ENCODE measurements at regions not wholly inside any gene's neighbourhood (a gene's known extent, or its start where the extent isn't known, plus 50 kb on each side); places are given as distances from the start of the nearest gene placed in this dataset.
"Not testable (repeated sequence)": the region's sequence is repeated elsewhere in the genome, so short reads cannot be mapped to it uniquely, and the experiment has no call there.

DNA sequence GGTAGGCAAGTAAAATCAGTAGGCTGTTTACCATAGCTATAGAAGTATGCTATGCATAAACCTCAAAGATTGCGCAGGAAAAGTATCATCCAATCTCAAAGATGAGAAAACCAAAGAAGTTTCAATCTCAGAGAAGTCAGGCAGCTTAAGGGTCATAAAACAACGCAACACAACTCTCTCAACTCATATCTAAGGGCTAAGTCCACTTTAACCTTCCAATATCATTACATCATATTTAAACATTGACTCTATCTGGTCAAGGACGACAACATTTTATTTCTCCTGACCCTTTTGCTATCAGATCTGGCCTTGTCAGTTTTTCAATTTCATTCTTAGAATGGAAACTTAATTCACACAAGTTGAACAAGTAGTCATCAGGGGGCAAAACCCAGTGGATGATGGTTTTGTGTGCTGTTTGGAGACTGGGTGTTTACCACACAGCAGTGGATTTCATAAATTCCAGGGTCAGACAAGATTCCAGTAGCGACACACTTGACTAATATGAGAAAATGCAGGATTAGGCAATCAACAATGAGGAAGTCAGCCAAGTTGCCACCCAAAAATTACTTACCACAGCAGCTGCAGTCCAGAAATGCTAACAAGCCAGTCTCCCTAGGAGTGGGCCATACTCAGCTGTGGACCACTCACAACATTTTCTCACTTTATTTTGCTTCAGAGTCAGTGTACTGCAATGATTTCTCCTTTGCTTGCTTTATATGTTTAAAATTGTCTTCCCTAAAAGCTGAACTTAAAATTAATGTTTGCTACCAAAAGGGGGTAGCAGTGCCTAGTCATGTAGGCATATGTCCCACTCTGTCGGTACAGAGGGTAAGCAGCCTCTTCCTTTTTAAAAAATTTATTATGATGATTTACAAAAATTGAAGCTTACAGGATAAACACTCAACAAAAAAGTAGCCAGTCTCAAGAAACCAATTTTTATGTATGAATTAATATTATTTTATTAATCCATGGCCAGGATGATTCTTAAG is 131.9 kb upstream of the NBPF9 start:
- not testable (repeated sequence) for DNase-seq

DNA sequence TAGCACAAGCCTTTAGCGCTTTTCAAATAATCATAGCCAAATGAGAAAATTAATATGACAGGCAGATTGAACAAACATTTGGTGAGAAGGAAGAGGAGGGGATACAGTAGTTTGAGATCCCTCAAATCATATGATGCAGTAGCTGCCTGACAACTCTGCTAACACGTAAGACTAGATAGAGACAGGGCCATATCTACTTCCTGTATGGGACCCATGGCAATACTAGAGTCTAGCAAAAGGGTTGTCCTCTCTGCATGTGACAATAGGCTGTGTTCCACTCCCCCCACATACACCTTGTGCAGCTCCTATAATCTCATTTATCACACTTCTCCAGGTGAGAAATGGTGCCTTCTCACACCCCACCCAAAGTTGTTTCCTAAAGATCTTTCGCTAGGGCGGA is 134.2 kb upstream of the NBPF9 start:
- not testable (repeated sequence) for DNase-seq

DNA sequence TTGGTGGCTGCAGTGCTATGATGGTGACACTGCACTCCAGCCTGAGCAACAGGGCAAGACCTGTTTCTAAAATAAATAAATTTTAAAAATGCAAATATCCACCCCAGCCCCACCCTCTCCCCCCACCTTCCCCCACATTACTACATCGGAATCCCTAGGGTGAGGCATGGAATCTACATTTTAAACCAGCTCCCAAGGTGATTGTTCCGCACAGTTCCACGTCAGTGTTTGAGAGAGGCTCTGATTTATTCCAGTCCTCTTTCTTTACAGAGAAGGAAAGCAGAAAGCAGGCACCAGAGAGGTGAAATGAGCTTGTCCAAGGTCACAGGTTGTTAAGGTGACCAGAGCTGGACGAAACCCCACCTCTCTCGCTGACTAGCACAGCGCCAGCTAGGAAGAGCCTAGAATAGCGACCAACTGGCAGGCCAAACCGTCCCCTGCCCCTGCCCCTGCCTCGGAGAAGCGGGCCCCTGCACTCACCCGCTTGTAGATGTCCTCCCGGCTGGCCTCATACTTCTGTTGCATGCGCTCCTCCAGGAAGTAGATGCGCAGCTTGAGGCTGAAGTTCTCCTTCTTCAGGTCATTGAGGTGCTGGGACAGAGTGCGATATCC is 136.7 kb upstream of the NBPF9 start:
- DNase-seq = not testable (repeated sequence)

DNA sequence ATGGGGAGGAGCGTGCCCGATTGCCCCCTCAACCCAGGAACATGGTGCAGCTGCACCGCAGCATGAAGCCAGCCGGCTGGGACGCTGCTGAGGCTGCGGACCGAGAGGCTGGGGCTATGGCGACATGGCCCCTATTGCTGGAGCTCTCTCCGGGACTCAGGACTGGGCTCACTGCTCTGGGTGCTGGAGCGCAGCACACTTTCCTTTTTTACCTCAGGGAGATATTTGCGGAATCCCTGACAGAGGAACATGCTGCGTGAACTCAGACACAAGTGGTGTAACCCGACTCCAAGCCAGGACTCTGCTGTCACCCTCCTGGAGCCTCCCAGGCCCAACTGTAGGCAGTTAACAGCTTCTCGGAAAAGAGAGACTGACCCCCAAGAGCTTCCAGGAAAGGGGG is 137.2 kb upstream of the NBPF9 start:
- not testable (repeated sequence) for DNase-seq

DNA sequence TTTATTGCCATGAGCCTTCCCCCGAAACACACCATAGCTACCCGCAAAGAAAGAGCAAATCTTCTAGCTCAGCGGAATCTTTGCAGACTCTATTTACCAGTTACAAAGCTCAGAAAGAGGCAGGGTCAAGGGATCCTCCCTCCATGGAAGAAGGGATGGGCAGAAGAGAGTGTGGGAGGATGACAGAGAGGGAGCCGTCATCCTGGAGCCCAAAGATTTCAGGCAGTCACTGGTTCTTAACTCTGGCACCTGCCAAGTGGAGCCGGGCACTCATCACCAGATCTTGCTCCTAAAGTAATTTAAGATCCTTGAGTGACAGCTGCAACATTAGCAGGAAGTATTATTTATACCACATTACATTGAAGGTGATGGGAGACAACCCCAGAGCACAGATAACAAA is 137.9 kb upstream of the NBPF9 start:
- not testable (repeated sequence) for DNase-seq

DNA sequence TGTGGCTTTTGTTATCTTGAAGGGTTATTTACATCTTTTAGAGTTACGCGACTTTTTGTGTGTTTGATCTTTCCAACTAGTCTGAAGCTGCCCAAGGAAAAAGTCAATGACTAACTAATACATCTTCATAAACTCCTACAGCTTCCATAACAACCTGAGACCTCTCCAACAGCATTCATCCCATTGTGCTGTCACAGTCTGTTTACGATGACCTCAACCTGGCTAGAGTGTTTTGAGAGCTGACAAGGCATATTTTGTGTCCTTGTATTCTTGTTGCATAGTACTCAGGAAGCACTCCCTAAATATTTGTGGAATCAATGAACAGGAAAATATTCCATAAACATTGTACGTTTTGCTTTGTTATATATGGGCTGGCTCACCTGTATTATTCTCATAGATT is 140.2 kb upstream of the NBPF9 start:
- DNase-seq = not testable (repeated sequence)

DNA sequence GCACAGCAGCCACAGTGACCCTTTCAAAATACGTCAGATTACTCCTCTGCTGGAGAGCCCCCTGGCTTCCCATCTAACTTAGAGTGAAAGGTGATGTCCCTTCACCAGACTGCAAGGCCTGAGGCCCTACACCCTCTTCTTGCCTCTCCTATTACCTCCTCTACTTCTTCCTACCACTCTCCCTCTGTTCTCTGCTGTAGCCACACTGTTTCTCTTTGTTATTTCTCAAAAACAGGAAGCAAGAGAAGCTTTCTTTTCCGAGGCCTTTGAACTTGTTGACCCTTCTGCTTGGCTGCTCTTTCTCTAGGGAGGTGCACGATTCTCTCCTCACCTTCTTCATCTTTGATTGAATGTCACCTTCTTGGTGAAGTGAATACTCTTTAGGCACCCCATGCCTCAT is 141.3 kb upstream of the NBPF9 start:
- DNase-seq = not testable (repeated sequence)

DNA sequence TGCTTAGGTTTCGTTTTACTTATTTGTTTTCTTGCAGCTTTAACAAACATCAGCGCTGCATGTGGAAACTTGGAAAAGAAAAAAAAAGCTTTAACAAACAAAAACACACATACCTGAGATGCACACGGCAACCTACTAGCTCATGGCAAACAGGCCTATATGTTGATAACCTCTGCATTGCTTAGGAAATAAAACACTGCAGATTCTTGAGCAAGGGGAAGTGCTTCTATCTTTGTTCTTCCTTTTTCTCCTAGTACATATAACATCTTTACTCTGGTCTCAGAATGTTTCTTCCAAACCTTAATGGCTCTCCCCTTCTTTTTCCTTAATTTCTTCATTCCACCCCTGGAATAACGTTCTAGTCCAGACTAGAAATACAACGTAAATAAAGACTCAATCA is 142.9 kb upstream of the NBPF9 start:
- not testable (repeated sequence) for DNase-seq

DNA sequence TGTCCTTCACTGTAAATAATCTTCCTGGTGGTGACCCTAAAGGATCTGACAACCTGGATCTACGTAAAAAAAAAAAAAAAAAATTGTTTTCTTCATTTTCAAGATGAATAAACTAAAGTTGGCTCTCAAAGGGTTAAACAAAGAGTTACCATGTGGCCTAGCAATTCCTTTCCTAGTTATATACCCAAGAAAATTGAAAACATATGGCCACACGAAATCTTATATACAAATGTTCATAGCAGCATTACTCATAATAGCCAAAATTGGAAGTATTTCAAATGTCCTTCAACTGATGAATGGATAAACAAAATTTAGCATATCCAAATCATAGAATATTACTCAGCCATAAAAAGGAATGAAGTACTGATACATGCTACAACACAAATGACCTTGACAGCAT is 145.3 kb upstream of the NBPF9 start:
- DNase-seq = not testable (repeated sequence)

DNA sequence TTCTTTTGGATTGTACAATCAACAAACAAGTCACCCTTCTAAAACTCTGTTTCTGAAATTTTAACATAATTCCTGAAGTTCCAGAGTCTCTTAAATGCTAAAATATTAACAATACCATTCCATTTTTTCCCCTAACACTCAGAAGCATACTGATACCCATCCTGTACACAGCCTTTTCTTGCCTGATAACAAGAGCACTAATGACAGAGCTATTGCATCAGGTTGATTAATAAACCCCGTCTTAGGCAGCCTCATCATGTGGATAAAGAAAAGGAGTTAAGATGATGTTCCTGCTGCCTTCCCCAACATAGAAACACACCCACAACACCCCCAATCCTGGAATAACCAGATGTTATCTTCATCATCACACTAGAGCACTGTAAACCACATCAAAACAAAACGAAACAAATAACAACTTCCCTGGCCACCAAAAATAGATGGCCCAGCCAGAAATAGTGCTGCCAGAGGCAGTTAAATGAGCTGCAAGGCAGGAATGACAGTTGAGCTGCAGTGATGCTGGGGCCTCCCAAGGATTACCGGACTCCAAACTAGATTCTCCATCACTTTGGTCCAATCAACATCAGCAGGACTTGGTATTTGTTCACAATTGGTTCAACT is 146.6 kb upstream of the NBPF9 start:
- not testable (repeated sequence) for DNase-seq

DNA sequence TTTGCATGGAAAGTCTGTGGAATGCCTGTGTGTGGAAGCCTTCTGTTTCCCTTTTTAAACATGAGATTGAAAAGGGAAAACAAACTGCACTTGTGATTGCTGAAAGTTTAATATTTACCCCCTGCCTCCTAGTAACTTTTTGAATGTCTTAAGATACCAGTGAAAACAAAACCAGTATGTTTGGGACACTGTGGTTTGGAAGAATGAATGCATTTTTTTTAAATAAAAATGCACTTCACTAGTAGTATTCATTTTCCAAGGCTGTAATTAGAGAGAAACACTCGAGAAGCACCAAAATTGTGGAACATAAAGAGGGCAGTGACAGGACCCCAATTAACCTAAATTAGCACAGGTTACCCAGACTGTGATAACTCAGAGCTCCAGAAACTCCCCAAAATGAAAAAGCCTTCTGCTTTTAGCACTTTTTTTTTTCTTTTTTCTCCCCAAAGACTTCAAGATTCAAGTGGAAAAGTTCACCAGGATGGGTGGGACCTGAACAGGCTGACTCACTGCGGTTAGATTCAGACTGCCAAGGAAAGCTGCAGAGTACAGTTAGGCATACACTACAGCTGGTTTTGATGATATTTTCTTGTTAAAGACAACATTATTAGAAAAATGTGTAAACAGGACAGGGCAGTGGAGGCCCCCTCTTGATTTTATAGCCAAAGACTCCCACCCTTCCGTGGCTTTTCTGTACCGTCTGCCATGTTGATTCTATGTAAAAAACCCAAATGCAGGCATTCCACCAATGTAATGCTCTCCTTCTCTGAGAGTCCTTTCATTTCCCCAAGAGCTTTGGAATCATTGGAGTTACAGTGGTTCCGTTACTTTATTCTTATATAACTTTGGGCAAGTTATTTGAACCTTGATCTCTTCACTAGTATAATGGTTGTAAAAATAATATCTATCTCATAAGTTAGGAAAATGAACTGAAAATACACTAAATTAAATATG is 151.8 kb upstream of the NBPF9 start:
- DNase-seq = not testable (repeated sequence)

DNA sequence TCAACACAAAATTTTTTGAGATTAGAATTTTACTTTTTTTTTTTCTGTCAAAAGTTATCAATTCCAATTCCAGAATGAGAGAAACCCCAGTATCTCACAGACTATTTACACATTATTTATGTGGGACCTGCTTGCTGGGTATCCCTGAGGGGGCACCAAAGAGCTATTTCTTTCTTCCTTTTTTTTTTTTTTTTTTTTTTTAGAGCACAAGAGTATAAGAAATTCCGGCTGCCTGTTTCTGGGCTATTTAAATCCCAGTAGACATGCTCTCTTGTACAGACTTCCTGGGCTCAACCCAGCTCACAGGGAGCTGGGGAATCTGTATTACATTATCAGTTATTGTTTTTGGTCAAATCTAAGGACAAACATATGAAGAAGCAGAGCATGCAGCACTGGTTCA is 156.9 kb upstream of the NBPF9 start:
- DNase-seq = not testable (repeated sequence)

DNA sequence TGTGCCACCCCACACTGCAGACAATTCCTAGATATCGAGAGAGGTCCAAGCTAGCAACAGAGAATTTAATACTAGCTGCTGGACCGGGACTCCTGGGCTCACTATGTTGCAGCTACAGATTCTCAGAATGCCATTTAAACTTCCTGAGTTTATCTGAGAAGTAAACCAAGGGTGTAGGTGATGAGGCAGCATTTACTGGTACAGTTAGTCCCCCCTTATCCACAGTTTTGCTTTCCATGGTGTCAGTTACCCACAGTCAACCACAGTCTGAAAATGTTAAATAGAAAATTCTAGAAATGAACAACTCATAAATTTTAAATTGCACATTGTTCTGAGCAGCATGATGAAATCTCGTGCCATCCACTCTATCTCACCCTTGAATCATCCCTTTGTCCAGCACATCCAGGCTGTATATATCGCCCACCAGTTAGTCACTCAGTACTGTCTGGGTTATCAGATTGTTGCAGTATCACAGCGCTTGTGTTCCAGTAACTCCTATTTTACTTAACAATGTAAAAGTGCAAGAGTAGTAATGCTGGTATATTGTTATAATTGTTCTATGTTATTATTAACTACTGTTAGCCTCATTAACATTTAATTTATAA is 157.5 kb upstream of the NBPF9 start:
- not testable (repeated sequence) for DNase-seq

DNA sequence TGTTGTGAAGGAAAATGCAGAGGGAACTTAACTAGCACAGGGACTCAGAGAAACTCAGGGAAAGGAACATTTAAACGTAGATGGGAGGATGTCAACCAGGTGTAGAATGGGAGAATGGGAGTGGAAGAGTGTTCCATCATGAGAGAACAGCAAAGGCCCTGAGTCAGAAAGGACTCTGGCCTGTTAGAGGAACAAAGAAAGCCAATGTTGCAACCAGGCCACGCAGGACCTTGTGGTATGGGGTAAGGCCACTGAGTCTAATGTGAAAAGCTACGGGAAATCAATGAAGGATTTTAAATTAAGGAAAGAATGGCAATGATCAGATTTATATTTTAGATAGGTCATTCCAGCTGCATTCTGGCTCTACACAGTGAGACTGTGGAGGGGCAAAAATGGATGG is 163.9 kb upstream of the NBPF9 start:
- not testable (repeated sequence) for DNase-seq

DNA sequence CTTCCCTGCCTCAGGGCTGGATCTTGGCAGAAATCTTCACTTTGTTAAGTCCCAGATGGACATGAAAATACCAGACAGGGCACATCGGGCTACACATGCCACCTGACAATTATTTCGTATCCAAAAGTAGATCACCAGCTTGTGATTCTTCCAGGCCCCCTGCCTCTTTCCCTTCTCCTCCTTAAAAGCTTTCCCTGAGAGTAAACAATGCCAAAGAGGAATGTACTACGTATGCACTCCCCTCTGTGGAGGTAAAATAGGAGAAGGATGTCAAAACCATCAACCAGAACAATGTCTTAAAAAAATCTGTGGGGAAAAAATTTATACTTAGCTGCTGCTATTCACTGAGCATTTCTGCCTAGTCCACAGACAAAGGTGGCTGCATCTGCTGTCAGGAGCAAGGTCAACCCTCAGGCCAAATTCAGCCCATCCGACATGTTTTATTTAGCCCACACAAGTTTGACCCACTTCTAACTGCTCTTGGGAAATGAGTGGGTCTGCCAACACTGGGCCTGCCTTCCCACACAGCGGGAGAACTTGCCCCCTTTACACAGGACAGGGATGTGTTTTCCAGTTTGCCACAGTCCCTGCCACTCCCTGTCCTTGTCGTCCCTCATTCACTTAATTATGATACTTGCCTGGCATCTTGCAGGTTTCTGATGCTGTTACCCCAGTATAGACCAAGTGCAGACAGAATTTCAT is 165.8 kb upstream of the NBPF9 start:
- DNase-seq = not testable (repeated sequence)

DNA sequence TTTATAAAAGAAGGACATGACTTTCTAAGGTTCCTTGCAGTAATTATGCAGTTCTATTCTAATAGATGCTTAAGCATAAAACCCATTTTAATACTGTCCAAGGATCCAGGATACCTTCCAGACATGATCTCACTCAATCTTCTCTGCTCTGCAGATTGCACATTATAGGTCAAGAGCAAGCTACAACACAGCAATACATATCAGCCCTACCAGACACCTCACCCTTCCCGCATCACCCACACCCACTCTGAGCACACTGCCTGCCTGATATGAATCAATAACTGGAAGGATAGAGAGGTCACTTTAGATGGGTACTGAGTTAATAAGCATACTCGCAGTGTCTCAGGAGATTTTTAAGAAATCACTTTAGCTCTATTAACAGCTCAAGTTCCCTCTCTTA is 166.5 kb upstream of the NBPF9 start:
- not testable (repeated sequence) for DNase-seq

DNA sequence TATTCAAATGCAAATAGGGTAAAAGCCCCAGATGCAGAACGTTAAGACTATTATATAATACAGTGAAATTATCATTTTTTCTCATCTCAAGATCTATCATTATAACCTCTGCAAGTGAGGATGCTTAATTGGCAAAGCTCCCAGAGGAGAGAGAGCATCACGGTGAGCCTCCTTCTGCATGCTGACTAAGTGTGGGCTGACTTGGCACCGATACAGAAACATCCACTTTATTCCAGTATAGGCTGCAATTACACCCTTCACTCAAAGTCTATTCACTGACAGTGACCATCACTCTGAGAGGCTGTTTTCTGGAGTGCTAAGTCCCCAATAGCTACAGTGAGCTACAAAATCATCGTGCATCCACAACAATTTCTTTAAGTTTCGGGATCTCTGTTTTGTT is 171.1 kb upstream of the NBPF9 start:
- not testable (repeated sequence) for DNase-seq

DNA sequence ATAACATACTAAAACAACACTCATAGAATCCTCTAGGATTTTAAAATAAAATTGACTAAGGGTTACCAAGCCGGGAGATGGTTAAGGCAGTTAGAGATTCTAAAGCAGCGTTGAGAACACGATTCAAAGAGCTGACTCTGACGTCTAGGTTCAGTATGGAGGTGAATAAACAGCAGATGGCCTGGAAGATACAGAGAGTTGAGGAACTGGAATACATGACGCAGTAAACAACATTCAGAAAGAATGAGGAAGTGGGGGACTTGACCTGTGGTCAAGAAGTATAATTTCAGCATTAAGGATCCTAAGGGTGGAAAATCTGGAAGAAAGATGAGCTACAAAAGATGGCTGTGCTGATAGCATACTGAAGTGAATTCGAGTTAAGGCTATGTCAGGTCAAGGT is 172.5 kb upstream of the NBPF9 start:
- DNase-seq = not testable (repeated sequence)

DNA sequence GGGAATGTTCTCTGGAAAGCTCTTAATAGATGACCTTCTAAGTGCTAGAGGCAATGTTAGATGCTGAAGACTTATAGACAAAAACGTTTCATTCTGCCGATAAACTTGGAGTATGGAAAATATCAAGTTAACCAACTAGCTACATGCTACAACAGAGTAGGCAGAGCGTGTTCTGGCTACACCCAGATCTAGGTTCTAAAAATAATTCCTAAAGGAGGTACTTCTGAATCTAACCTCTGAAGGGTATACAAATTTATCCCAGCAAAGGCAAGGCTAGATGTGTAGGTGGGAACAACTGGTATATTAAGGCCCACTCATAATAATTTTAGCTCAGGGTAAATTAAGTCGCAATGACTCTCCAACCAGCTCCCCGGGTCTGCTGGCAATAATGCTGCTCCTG is 173.1 kb upstream of the NBPF9 start:
- not testable (repeated sequence) for DNase-seq

DNA sequence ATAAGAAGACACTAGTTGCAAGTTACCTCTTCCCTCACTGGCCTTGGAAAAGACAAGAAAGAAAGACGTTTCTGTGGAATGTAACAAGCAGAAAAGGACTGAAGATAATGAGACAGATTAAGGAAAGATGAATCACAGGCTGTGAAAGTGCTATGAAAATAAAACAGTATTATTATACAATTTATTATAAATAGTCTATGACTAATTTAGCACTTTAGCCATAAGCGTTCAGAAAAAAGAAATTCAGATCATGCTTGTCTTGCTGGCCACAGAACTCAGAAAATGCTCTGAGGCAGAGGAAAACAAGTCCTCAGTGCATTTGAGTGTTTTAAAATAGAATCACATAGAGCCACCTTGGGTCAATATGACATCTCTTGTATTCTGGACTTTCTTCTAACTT is 174.8 kb upstream of the NBPF9 start:
- DNase-seq = not testable (repeated sequence)

DNA sequence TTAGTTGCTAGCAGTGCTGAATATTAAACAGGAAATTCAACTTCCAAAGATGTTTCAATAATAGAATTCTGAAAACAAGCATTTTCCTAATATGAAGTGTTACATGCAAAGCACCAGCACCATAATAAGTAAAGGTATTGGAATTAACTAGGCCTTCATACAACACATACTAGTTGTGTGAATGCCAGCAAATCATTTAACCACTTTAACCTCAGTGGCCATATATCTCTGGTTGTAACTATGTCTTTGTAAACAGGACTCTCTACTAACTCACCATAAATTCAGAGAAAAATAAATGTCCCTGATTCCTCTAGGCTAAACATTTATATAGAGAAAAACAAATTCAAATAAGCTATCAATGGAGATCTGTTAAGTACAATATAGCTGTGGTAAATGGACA is 175.7 kb upstream of the NBPF9 start:
- DNase-seq = not testable (repeated sequence)

Data from activated CD4-positive, alpha-beta T cell treated with anti-CD3 and anti-CD28 coated beads for 48 hours (primary cell).